ENCODE measurements at regions not wholly inside any gene's neighbourhood (a gene's known extent, or its start where the extent isn't known, plus 50 kb on each side); places are given as distances from the start of the nearest gene placed in this dataset.

- no peak for DNase-seq (ENCODE audit: extremely low read depth, low read depth)
- TF ChIP-seq CTCF (IDR thresholded peaks at IDR 0.05; ENCODE audit: low read depth, low read length) = no peak
Measured at GRCh38 chr18:55166260-55166598, 207.0 kb upstream of the CCDC68 start.

- no peak for DNase-seq (ENCODE audit: extremely low read depth, low read depth)
- no peak for TF ChIP-seq CTCF (IDR thresholded peaks at IDR 0.05; ENCODE audit: low read depth, low read length)
Measured at GRCh38 chr18:55163550-55163949, 204.3 kb upstream of the CCDC68 start.

GRCh38 chr18:55161916-55162315, 202.7 kb upstream of the CCDC68 start:
- TF ChIP-seq CTCF (IDR thresholded peaks at IDR 0.05; ENCODE audit: low read depth, low read length) = no peak
- no peak for DNase-seq (ENCODE audit: extremely low read depth, low read depth)

GRCh38 chr18:55159027-55159426, 199.8 kb upstream of the CCDC68 start:
- TF ChIP-seq CTCF (IDR thresholded peaks at IDR 0.05; ENCODE audit: low read depth, low read length) = no peak
- no peak for DNase-seq (ENCODE audit: extremely low read depth, low read depth)

- DNase-seq (ENCODE audit: extremely low read depth, low read depth) = no peak
- TF ChIP-seq CTCF (IDR thresholded peaks at IDR 0.05; ENCODE audit: low read depth, low read length) = no peak
Measured at GRCh38 chr18:55158570-55158969, 199.3 kb upstream of the CCDC68 start.

- no peak for DNase-seq (ENCODE audit: extremely low read depth, low read depth)
- no peak for TF ChIP-seq CTCF (IDR thresholded peaks at IDR 0.05; ENCODE audit: low read depth, low read length)
Measured at GRCh38 chr18:55153346-55153745, 194.1 kb upstream of the CCDC68 start.

- no peak for TF ChIP-seq CTCF (IDR thresholded peaks at IDR 0.05; ENCODE audit: low read depth, low read length)
- DNase-seq (ENCODE audit: extremely low read depth, low read depth) = no peak
Measured at GRCh38 chr18:55152801-55153200, 193.5 kb upstream of the CCDC68 start.

Measured in AG09319 (cell line).